NT2/D1 (cell line): ENCODE measurements at regions not wholly inside any gene's neighbourhood (a gene's known extent, or its start where the extent isn't known, plus 50 kb on each side); places are given as distances from the start of the nearest gene placed in this dataset.

Experiments used
- SUZ12 ChIP-seq: IDR thresholded peaks from 2 replicates; pipeline ENCODE4 v1.6.1; 2011; ENCODE audit not compliant: insufficient read length, insufficient read depth; ENCODE audit errors: extremely low read depth
- YY1 ChIP-seq: IDR thresholded peaks from 2 replicates; pipeline ENCODE4 v1.6.1; 2011; ENCODE audit not compliant: insufficient read length, insufficient read depth
- ZNF274 ChIP-seq: IDR thresholded peaks from 2 replicates; pipeline ENCODE4 v1.6.1; 2011; ENCODE audit warnings: mild to moderate bottlenecking, low read depth, low read length

- TF ChIP-seq SUZ12 (no peak), YY1 (no peak), ZNF274 (no peak)
These were observed 64.9 kb upstream of the OPCML start for GRCh38 chr11:133597236-133597635.
